HG02938 (cell line): ENCODE measurements at regions not wholly inside any gene's neighbourhood (a gene's known extent, or its start where the extent isn't known, plus 50 kb on each side); places are given as distances from the start of the nearest gene placed in this dataset.

Experiments
- ATAC-seq: cut with Tn5 transposase; IDR thresholded peaks from one replicate; pipeline ENCODE4 v1.9.1; 2021; ENCODE audit warnings: mild to moderate bottlenecking, moderate library complexity; ENCODE audit not compliant: unreplicated experiment

- ATAC-seq = no peak
Observed at GRCh38 chr12:92650228-92650822, 52.5 kb upstream of the PLEKHG7 start.

GRCh38 chr12:92649511-92650227, 53.1 kb upstream of the PLEKHG7 start:
- ATAC-seq = peak; percentile 81

- ATAC-seq = no peak
Observed at GRCh38 chr12:92648242-92649031, 54.4 kb upstream of the PLEKHG7 start.

GRCh38 chr12:92641291-92641690, 61.5 kb upstream of the PLEKHG7 start:
- no peak for ATAC-seq

GRCh38 chr12:92640691-92641090, 62.1 kb upstream of the PLEKHG7 start:
- no peak for ATAC-seq

- no peak for ATAC-seq
Observed at GRCh38 chr12:92639017-92639416, 63.8 kb upstream of the PLEKHG7 start.

GRCh38 chr12:92634730-92635129, 68.1 kb upstream of the PLEKHG7 start:
- ATAC-seq = no peak

- no peak for ATAC-seq
Observed at GRCh38 chr12:92634202-92634601, 68.6 kb upstream of the PLEKHG7 start.

- no peak for ATAC-seq
Observed at GRCh38 chr12:92630968-92631367, 71.8 kb upstream of the PLEKHG7 start.

GRCh38 chr12:92629349-92630065, 73.3 kb upstream of the PLEKHG7 start:
- ATAC-seq = no peak

- ATAC-seq = no peak
Observed at GRCh38 chr12:92628476-92628875, 74.3 kb upstream of the PLEKHG7 start.

GRCh38 chr12:92627511-92627910, 75.3 kb upstream of the PLEKHG7 start:
- no peak for ATAC-seq

- no peak for ATAC-seq
Observed at GRCh38 chr12:92625639-92626310, 77.0 kb upstream of the PLEKHG7 start.

GRCh38 chr12:92624236-92624635, 78.6 kb upstream of the PLEKHG7 start:
- ATAC-seq = no peak

GRCh38 chr12:92623386-92623785, 79.4 kb upstream of the PLEKHG7 start:
- no peak for ATAC-seq

- no peak for ATAC-seq
Observed at GRCh38 chr12:92621833-92622232, 81.0 kb upstream of the PLEKHG7 start.

GRCh38 chr12:92621312-92621711, 81.5 kb upstream of the PLEKHG7 start:
- no peak for ATAC-seq

GRCh38 chr12:92619730-92620684, 82.8 kb upstream of the PLEKHG7 start:
- ATAC-seq = no peak

GRCh38 chr12:92619026-92619425, 83.8 kb upstream of the PLEKHG7 start:
- no peak for ATAC-seq

GRCh38 chr12:92615703-92616102, 87.1 kb upstream of the PLEKHG7 start:
- ATAC-seq = no peak
